ENCODE measurements at regions not wholly inside any gene's neighbourhood (a gene's known extent, or its start where the extent isn't known, plus 50 kb on each side); places are given as distances from the start of the nearest gene placed in this dataset.

DNA sequence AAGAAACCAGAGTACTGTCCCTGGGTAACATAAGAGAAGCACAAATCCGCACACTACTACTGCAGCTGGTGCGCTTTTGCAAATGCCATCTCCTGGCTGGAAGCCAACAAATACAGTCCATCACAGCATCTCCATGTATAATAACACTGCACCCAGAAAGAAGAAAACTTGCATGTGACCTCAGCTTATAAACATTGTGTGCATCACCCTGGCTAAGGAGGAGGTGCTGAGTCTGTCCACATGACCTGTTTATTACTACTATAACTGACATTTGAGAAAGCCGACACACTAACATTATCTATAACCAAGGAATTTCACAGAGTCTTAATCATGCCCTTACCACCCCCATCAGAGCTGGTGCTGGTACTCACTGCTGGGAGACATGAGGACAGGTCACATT lies 516.8 kb downstream of the CFAP47 start:
- H3K36me3 Mint-ChIP-seq (ENCODE audit: low read depth) = no peaks in the 10 kb centered on the region
- H3K4me3 Mint-ChIP-seq = no peak overlapping the region
- H3K4me1 Mint-ChIP-seq = no peaks in the 10 kb centered on the region
- H3K27ac Mint-ChIP-seq = no peak overlapping the region
- H3K9me3 Mint-ChIP-seq = no peaks in the 10 kb centered on the region
- H3K27me3 Mint-ChIP-seq = no peaks in the 10 kb centered on the region
- no peak for DNase-seq
- ChIA-PET CTCF (no interaction called here), POLR2A (no interaction called here)

DNA sequence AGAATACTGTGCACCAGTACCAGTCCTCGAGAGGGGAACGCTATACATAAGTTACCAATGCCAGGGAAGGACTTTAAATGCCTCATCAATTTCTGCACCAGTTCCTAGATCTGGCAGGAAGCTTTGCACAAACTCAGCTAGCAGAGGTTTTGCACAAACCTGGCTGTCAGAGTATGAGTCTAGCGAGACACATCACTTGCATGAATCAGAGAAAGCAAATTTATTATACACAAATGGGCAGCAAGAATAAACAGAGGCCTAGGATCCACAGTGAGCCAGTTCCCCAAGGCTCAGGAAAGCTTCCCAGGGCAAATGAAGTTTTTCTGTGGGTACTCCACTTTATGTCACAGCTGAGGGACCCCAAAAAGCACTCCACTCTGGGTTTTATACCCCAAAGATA lies 523.5 kb downstream of the CFAP47 start:
- no peaks in the 10 kb centered on the region for H3K36me3 Mint-ChIP-seq (ENCODE audit: low read depth)
- no peak overlapping the region for H3K27ac Mint-ChIP-seq
- ChIA-PET POLR2A (no interaction called here), CTCF (no interaction called here)
- no peaks in the 10 kb centered on the region for H3K27me3 Mint-ChIP-seq
- no peaks in the 10 kb centered on the region for H3K4me1 Mint-ChIP-seq
- no peak overlapping the region for H3K4me3 Mint-ChIP-seq
- no peak for DNase-seq
- no peaks in the 10 kb centered on the region for H3K9me3 Mint-ChIP-seq

DNA sequence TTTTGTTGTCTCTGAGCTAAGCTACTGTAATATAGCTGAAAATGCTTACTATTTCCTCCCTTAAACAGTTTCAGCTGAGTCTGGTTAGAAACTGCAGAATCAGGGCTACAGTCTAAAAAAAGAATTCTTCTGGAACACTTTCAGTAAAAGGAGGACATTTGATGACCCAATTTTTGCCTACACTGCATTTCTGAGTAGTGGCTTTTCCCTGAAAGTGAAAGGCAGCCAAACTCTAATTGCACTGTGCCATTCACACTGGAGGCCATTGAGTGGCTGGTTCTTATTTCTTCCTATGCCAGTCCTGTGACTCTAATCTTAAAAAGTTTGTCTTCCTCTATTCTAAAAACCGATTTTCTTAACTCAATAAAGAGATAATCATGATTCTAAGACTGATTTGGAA lies 526.0 kb downstream of the CFAP47 start:
- Mint-ChIP-seq H3K27me3 (no peaks in the 10 kb centered on the region), H3K4me1 (no peaks in the 10 kb centered on the region), H3K9me3 (no peaks in the 10 kb centered on the region), H3K4me3 (no peak overlapping the region), H3K36me3 (ENCODE audit: low read depth) (no peaks in the 10 kb centered on the region), H3K27ac (no peak overlapping the region)
- no peak for DNase-seq
- ChIA-PET CTCF (no interaction called here), POLR2A (no interaction called here)

DNA sequence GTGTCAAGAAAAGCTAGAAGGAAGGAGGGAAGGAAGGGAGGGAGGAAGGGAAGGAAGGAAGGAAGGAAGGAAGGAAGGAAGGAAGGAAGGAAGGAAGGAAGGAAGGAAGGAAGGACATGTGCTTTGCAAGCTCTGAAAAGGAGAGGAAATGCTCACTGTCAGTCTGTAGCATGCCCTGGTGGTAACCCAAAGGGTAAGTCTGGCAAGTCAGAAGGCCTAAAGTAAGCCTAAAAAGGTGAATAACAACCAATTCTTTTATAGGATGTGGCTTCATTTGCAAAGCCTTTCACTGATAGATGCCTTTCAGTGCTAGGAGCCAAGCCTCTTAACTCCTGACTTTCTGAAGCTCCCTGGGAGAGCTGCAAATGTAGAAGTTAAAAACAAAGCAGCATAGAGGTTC lies 542.6 kb downstream of the CFAP47 start:
- ChIA-PET CTCF (no interaction called here), POLR2A (no interaction called here)
- H3K27ac Mint-ChIP-seq = no peak overlapping the region
- DNase-seq = no peak
- no peak overlapping the region for H3K4me3 Mint-ChIP-seq
- H3K9me3 Mint-ChIP-seq = no peaks in the 10 kb centered on the region
- no peaks in the 10 kb centered on the region for H3K27me3 Mint-ChIP-seq
- H3K4me1 Mint-ChIP-seq = no peaks in the 10 kb centered on the region
- no peaks in the 10 kb centered on the region for H3K36me3 Mint-ChIP-seq (ENCODE audit: low read depth)

DNA sequence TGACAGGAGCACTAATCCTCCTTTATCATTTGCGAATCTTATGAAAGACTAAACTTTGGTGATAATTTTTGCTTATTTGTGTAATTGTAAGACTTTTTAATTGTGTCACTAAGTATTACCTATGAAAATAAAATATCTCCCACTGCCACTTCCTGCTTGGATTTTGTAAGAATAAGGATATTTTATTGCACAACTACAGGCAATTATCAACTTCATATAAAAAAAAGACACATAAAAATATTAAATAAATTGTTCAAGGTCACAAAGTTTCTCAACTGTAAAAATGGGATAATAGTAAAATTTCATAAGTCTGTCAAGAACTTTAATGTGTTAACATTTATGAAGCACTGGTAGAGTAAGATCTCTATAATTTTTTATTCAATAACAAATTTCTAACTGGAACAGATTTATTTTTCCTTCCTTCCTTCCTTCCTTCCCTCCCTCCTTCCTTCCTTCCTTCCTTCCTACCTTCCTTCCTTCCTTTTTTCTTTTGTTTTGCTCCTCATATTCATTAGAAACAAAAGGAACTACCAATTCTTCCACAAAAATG lies 527.6 kb upstream of the FAM47C start:
- peaks cover 3% of the 10 kb centered on the region for H3K9me3 Mint-ChIP-seq
- no peak for DNase-seq
- CTCF ChIA-PET = no interaction called here
- no peak overlapping the region for H3K27ac Mint-ChIP-seq
- H3K36me3 Mint-ChIP-seq (ENCODE audit: low read depth) = no peaks in the 10 kb centered on the region
- POLR2A ChIA-PET = no interaction called here
- no peaks in the 10 kb centered on the region for H3K4me1 Mint-ChIP-seq
- no peaks in the 10 kb centered on the region for H3K27me3 Mint-ChIP-seq
- H3K4me3 Mint-ChIP-seq = no peak overlapping the region

DNA sequence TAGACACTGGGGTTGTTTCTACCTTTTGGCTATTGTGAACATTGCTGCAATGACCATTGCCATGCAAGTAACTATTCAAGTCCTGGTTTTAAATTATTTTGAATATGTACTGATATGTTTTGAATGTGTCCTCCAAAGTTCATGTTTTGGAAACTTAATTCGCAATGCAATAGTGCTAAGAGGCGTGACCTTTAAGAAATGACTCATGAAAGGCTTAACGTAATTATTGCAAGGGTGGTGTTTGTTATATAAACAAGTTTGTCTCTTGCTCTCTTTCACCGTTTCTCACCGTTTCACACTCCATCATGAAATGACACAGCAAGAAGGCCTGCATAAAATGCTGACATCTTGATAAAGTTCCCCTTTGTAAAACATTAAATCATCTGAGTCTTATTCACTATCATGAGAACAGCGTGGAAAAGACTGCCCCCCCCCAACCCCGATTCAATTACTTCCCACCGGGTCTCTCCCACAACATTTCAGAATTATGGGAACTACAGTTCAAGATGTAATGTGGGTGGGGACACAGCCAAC lies 506.9 kb upstream of the FAM47C start:
- CTCF ChIA-PET = no interaction called here
- POLR2A ChIA-PET = no interaction called here
- peaks cover 3% of the 10 kb centered on the region for H3K9me3 Mint-ChIP-seq
- no peak overlapping the region for H3K27ac Mint-ChIP-seq
- no peaks in the 10 kb centered on the region for H3K27me3 Mint-ChIP-seq
- H3K36me3 Mint-ChIP-seq (ENCODE audit: low read depth) = no peaks in the 10 kb centered on the region
- DNase-seq = no peak
- no peaks in the 10 kb centered on the region for H3K4me1 Mint-ChIP-seq
- no peak overlapping the region for H3K4me3 Mint-ChIP-seq

DNA sequence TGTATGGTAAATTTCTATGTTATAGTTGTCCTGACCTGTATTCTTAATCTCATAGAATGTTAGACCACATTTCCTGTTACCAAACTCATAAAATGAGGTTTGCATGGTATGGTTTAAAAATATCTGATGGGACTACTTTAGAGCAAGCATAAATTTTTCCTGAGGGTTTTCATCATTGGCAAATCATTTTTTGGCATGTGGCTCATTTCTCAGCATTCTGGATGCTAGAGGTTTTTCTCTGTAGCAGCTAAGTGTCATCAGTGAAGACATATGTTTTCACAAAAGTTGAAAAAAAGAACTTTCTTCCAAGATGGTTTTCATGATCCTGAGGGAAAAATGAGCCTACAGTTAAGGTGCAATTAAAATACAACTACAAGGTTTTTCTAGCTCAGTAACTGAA lies 503.5 kb upstream of the FAM47C start:
- no peaks in the 10 kb centered on the region for H3K4me1 Mint-ChIP-seq
- H3K36me3 Mint-ChIP-seq (ENCODE audit: low read depth) = no peaks in the 10 kb centered on the region
- CTCF ChIA-PET = no interaction called here
- H3K9me3 Mint-ChIP-seq = peaks cover 7% of the 10 kb centered on the region
- no peak overlapping the region for H3K4me3 Mint-ChIP-seq
- no peak for DNase-seq
- POLR2A ChIA-PET = no interaction called here
- H3K27ac Mint-ChIP-seq = no peak overlapping the region
- H3K27me3 Mint-ChIP-seq = no peaks in the 10 kb centered on the region

DNA sequence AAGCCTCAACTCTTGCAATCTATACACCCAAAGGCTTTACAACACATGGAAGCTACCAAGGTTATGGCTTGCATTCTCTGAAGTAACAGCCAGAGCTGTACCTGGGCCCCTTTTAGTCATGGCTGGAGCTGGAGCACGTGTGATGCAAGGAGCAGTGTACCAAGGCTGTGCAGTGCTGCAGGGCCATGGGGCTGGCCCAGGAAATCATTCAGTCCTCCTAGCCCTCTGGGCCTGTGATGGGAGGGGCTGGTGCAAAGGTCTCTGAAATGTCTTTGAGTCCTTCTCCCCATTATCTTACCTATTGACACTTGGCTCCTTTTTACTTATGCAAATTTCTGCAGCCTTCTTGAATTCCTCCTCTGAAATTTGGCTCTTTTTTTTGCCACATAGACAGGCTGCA lies 500.1 kb upstream of the FAM47C start:
- no peaks in the 10 kb centered on the region for H3K4me1 Mint-ChIP-seq
- no peak overlapping the region for H3K4me3 Mint-ChIP-seq
- H3K27me3 Mint-ChIP-seq = no peaks in the 10 kb centered on the region
- no peaks in the 10 kb centered on the region for H3K36me3 Mint-ChIP-seq (ENCODE audit: low read depth)
- no peak overlapping the region for H3K27ac Mint-ChIP-seq
- peaks cover 4% of the 10 kb centered on the region for H3K9me3 Mint-ChIP-seq
- ChIA-PET CTCF (no interaction called here), POLR2A (no interaction called here)
- DNase-seq = no peak

DNA sequence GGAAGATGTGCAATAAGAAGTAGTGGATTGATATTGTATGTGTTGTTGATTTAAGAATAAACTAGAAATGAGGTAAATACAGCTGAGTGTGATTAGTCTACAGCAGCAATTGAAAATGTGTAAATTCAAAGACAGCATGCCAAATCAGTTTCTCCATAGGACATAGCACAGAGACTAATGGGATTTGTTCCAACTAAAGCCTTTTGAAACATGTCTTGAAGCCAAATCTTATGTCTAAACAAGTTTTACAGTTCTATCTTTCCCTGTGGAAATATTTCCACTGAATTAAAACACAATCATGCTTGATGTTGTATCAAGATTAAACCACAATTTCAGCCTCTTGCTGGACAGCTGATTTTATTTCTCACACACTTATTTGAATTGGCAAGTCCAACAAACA lies 497.4 kb upstream of the FAM47C start:
- no peaks in the 10 kb centered on the region for H3K4me1 Mint-ChIP-seq
- no peak for DNase-seq
- H3K4me3 Mint-ChIP-seq = no peak overlapping the region
- H3K36me3 Mint-ChIP-seq (ENCODE audit: low read depth) = no peaks in the 10 kb centered on the region
- CTCF ChIA-PET = no interaction called here
- H3K27ac Mint-ChIP-seq = no peak overlapping the region
- peaks cover 4% of the 10 kb centered on the region for H3K9me3 Mint-ChIP-seq
- POLR2A ChIA-PET = no interaction called here
- no peaks in the 10 kb centered on the region for H3K27me3 Mint-ChIP-seq

DNA sequence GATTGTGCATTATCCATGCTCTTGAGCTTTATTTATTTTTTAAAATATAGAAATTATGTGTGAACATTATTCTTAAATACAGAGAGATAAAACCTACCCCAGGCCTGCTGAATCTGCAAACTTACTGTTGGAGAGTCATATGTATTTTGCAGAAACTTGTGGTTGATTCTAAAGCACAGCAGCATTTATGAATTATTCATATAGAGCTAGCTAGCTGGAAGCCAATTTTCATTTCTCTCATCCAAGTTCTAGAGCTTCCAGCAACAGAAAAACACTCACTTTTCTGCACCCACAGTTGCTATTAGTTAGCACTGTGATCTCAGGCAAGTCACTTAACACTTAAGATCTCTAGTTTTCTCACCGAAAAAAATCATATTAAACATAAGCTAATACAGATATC lies 479.5 kb upstream of the FAM47C start:
- CTCF ChIA-PET = no interaction called here
- no peaks in the 10 kb centered on the region for H3K4me1 Mint-ChIP-seq
- H3K9me3 Mint-ChIP-seq = no peaks in the 10 kb centered on the region
- no peak for DNase-seq
- H3K27me3 Mint-ChIP-seq = no peaks in the 10 kb centered on the region
- H3K4me3 Mint-ChIP-seq = no peak overlapping the region
- no peaks in the 10 kb centered on the region for H3K36me3 Mint-ChIP-seq (ENCODE audit: low read depth)
- POLR2A ChIA-PET = no interaction called here
- H3K27ac Mint-ChIP-seq = no peak overlapping the region

DNA sequence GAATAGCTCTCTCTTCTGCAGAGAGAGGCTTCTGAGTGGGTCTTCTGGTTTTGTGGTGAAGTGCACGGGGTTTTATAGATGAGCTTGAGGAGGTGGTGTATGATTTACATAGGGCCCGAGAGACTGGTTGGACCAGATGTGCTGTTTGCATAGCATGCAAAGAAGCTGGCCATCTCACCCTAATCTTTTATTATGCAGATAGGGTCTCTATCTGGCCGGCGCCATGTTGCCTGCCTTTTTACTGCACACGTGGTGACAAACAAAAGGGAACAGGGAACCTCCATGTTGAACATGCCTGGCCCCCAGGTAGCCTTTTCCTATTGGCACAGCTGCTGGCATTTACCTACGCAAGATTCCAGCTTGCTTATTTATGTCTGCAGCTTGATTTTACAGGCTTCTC lies 473.3 kb upstream of the FAM47C start:
- Mint-ChIP-seq H3K27me3 (no peaks in the 10 kb centered on the region), H3K4me3 (no peak overlapping the region), H3K9me3 (no peaks in the 10 kb centered on the region), H3K4me1 (no peaks in the 10 kb centered on the region), H3K36me3 (ENCODE audit: low read depth) (no peaks in the 10 kb centered on the region), H3K27ac (no peak overlapping the region)
- no peak for DNase-seq
- POLR2A ChIA-PET = interaction anchor here (0.6 kb wide), 1 partner anchor 1000 kb away, joined by 3 read pairs; no protein-coding TSS in a partner anchor
- CTCF ChIA-PET = no interaction called here

DNA sequence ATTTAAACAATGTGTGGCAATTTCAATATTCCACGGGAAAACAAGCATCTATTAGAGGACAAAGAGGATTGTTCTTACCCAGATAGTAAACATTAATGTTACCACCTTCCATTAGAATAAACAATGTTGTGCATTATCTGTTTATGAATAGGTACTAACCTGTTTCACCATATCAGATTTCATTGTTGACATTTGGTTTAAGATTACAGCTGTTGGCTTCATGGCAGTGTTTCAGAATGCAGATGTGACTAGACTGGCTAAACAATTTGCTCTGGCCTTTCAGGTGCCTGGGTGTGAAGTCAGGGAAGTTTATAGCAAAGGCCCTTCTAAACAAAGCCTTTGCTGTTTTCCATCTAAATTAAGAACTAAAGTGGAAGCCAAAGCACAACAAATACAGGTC lies 464.7 kb upstream of the FAM47C start:
- Mint-ChIP-seq H3K4me1 (no peaks in the 10 kb centered on the region), H3K36me3 (ENCODE audit: low read depth) (no peaks in the 10 kb centered on the region), H3K27ac (no peak overlapping the region), H3K4me3 (no peak overlapping the region), H3K27me3 (no peaks in the 10 kb centered on the region), H3K9me3 (no peaks in the 10 kb centered on the region)
- ChIA-PET POLR2A (no interaction called here), CTCF (no interaction called here)
- no peak for DNase-seq

DNA sequence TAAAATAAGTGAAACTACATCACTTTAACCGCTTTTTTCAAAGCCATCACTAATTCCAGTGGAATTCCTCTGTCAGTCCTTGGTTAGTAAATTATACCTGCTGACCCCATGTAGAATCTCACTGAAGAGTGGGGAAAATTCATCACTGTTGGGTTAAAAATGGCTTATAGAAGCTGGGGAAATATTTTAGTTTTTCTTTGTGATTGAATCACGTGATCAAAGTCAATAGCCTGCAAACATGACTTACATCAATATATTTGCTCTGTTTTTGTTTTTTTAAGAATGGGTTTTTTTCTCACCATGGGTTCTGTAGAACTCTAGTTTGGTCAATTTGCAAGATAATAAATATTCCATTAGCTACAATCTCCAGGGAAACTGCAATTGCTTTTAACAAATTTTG lies 445.2 kb upstream of the FAM47C start:
- no peak overlapping the region for H3K4me3 Mint-ChIP-seq
- H3K9me3 Mint-ChIP-seq = no peaks in the 10 kb centered on the region
- H3K36me3 Mint-ChIP-seq (ENCODE audit: low read depth) = no peaks in the 10 kb centered on the region
- POLR2A ChIA-PET = no interaction called here
- H3K27me3 Mint-ChIP-seq = no peaks in the 10 kb centered on the region
- H3K27ac Mint-ChIP-seq = no peak overlapping the region
- no peak for DNase-seq
- H3K4me1 Mint-ChIP-seq = no peaks in the 10 kb centered on the region
- CTCF ChIA-PET = no interaction called here

DNA sequence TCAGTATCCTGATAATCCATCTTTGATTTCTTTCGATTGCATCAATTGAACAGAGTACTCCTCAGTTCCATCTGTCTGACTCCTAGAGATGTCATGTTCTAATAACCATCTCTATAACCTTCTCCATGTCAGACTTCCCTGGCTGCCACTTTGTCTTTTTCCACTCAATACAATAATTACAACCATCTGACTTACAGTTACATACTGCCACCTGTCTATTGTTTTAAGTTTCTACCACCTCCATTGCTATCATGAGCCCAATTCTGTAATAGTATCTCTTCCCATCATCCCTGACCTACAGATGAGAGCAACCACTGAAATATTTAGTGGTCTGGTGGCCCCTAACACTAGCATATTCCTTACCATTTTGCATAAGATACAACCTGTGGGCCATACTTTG lies 439.2 kb upstream of the FAM47C start:
- Mint-ChIP-seq H3K27me3 (no peaks in the 10 kb centered on the region), H3K36me3 (ENCODE audit: low read depth) (no peaks in the 10 kb centered on the region), H3K4me1 (no peaks in the 10 kb centered on the region), H3K27ac (no peak overlapping the region), H3K4me3 (no peak overlapping the region), H3K9me3 (no peaks in the 10 kb centered on the region)
- CTCF ChIA-PET = no interaction called here
- DNase-seq = no peak
- POLR2A ChIA-PET = no interaction called here

DNA sequence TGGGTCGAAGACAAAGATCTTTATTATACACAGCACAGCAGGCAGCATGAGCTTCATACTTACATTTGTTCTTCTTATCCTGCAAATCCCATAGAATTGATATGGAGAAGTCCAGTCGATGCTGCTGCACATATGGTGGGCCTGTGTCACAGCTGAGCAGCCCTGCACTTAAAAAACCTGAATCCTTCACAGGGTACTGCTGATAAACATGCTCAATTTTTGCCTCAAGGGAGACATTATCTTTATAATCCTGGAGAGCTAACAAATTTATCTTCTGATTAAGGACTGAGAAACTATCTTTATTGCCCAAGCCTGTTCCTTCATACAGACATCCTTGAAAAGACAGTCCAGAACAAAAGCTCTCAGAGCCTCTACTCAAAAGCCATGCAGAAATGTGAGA lies 434.4 kb upstream of the FAM47C start:
- Mint-ChIP-seq H3K9me3 (no peaks in the 10 kb centered on the region), H3K4me1 (no peaks in the 10 kb centered on the region), H3K27ac (no peak overlapping the region), H3K27me3 (no peaks in the 10 kb centered on the region), H3K36me3 (ENCODE audit: low read depth) (no peaks in the 10 kb centered on the region), H3K4me3 (no peak overlapping the region)
- no peak for DNase-seq
- ChIA-PET CTCF (no interaction called here), POLR2A (no interaction called here)
